Smooth muscle cell of the brain vasculature (primary cell): ENCODE measurements at regions not wholly inside any gene's neighbourhood (a gene's known extent, or its start where the extent isn't known, plus 50 kb on each side); places are given as distances from the start of the nearest gene placed in this dataset.

Source experiments
- DNase-seq: peaks from one replicate; pipeline ENCODE4 v3.0.0-alpha.2; 2012; ENCODE audit warnings: low read depth, low spot score

- no peak for DNase-seq
Measured at GRCh38 chr7:96484845-96485244, 162.9 kb upstream of the SLC25A13 start.

- DNase-seq, result no peak
Measured at GRCh38 chr7:96484091-96484490, 162.2 kb upstream of the SLC25A13 start.

GRCh38 chr7:96481796-96482195 is 159.9 kb upstream of the SLC25A13 start:
- DNase-seq, result no peak

GRCh38 chr7:96479015-96479645 is 157.2 kb upstream of the SLC25A13 start:
- DNase-seq, result no peak

- no peak for DNase-seq
Measured at GRCh38 chr7:96471606-96472005, 149.7 kb upstream of the SLC25A13 start.

GRCh38 chr7:96452146-96452545 is 130.2 kb upstream of the SLC25A13 start:
- DNase-seq, result no peak

- no peak for DNase-seq
Measured at GRCh38 chr7:96449094-96449493, 127.2 kb upstream of the SLC25A13 start.

GRCh38 chr7:96447109-96447645 is 125.3 kb upstream of the SLC25A13 start:
- no peak for DNase-seq

- DNase-seq, result no peak
Measured at GRCh38 chr7:96441436-96442084, 119.7 kb upstream of the SLC25A13 start.

- DNase-seq, result no peak
Measured at GRCh38 chr7:96440328-96440727, 118.4 kb upstream of the SLC25A13 start.

GRCh38 chr7:96436880-96437279 is 115.0 kb upstream of the SLC25A13 start:
- no peak for DNase-seq

- no peak for DNase-seq
Measured at GRCh38 chr7:96430356-96430755, 108.5 kb upstream of the SLC25A13 start.

GRCh38 chr7:96427143-96427542 is 105.2 kb upstream of the SLC25A13 start:
- no peak for DNase-seq

GRCh38 chr7:96426685-96427084 is 104.8 kb upstream of the SLC25A13 start:
- DNase-seq, result no peak

GRCh38 chr7:96426027-96426426 is 104.1 kb upstream of the SLC25A13 start:
- DNase-seq, result no peak

- no peak for DNase-seq
Measured at GRCh38 chr7:96424411-96424810, 102.5 kb upstream of the SLC25A13 start.

- no peak for DNase-seq
Measured at GRCh38 chr7:96422388-96422787, 100.5 kb upstream of the SLC25A13 start.

GRCh38 chr7:96418581-96418980 is 96.7 kb upstream of the SLC25A13 start:
- DNase-seq, result no peak

GRCh38 chr7:96417784-96418183 is 95.9 kb upstream of the SLC25A13 start:
- DNase-seq, result no peak

GRCh38 chr7:96416599-96416998 is 94.7 kb upstream of the SLC25A13 start:
- no peak for DNase-seq

- no peak for DNase-seq
Measured at GRCh38 chr7:96416116-96416515, 94.2 kb upstream of the SLC25A13 start.

GRCh38 chr7:96415293-96415940 is 93.5 kb upstream of the SLC25A13 start:
- no peak for DNase-seq

GRCh38 chr7:96414931-96415292 is 93.0 kb upstream of the SLC25A13 start:
- DNase-seq, result no peak
